Chondrocyte (in vitro differentiated cells): ENCODE measurements at regions not wholly inside any gene's neighbourhood (a gene's known extent, or its start where the extent isn't known, plus 50 kb on each side); places are given as distances from the start of the nearest gene placed in this dataset.

Experiments
- DNase-seq: peaks from one replicate; pipeline ENCODE4 v3.0.0; 2021; ENCODE audit warnings: mixed read lengths, low spot score
- H3K27ac Mint-ChIP-seq: one replicate; pipeline ENCODE4 v1.8.0; 2021; ENCODE audit warnings: mild to moderate bottlenecking, moderate library complexity, mixed read lengths; ENCODE audit not compliant: unreplicated experiment
- H3K27me3 Mint-ChIP-seq: 2 replicates; pipeline ENCODE4 v1.8.0; 2021; ENCODE audit warnings: low read depth, mixed read lengths
- H3K36me3 Mint-ChIP-seq: 2 replicates; pipeline ENCODE4 v1.8.0; 2021; ENCODE audit warnings: low read depth, mixed read lengths
- H3K4me1 Mint-ChIP-seq: 2 replicates; pipeline ENCODE4 v1.8.0; 2021; ENCODE audit warnings: low read depth, mild to moderate bottlenecking, mixed read lengths
- H3K4me3 Mint-ChIP-seq: one replicate; pipeline ENCODE4 v1.8.0; 2021; ENCODE audit warnings: mild to moderate bottlenecking, moderate library complexity, mixed read lengths; ENCODE audit not compliant: unreplicated experiment
- H3K9me3 Mint-ChIP-seq: 2 replicates; pipeline ENCODE4 v1.8.0; 2021; ENCODE audit warnings: low read depth, mixed read lengths
- TF ChIP-seq, protein P1 (sequence below): fragments of 200-600 bp; sonication (generic); IDR thresholded peaks from 2 replicates; pipeline ENCODE4 v1.5.0; 2021; ENCODE audit warnings: antibody characterized with exemption, mild to moderate bottlenecking, moderate library complexity

DNA sequence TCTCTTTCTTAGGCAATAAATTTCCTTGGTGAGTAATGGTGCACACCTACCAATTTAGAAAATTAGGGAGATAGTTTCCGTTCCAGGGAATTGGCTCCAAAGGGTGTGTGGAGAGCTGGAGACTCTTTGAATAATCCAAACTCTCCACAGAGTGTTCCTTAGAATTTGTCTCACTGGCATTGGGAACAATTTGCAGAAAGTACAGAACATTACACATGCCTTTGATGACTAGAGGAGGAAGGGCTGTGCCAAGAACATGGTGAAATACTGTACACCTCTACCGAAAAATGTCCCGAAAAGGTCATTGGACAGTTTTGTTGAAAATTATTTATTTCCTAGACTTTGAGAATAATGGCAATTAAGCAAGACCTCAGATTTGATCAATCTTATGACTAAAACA is 214.2 kb upstream of the MPDZ start:
- Mint-ChIP-seq H3K36me3 (no peaks in the 10 kb centered on the region), H3K4me3 (no peak overlapping the region), H3K27ac (no peak overlapping the region), H3K9me3 (no peaks in the 10 kb centered on the region), H3K4me1 (peaks cover 10% of the 10 kb centered on the region), H3K27me3 (no peaks in the 10 kb centered on the region)
- TF ChIP-seq, protein P1, sequence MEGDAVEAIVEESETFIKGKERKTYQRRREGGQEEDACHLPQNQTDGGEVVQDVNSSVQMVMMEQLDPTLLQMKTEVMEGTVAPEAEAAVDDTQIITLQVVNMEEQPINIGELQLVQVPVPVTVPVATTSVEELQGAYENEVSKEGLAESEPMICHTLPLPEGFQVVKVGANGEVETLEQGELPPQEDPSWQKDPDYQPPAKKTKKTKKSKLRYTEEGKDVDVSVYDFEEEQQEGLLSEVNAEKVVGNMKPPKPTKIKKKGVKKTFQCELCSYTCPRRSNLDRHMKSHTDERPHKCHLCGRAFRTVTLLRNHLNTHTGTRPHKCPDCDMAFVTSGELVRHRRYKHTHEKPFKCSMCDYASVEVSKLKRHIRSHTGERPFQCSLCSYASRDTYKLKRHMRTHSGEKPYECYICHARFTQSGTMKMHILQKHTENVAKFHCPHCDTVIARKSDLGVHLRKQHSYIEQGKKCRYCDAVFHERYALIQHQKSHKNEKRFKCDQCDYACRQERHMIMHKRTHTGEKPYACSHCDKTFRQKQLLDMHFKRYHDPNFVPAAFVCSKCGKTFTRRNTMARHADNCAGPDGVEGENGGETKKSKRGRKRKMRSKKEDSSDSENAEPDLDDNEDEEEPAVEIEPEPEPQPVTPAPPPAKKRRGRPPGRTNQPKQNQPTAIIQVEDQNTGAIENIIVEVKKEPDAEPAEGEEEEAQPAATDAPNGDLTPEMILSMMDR = no peak
- no peak for DNase-seq

DNA sequence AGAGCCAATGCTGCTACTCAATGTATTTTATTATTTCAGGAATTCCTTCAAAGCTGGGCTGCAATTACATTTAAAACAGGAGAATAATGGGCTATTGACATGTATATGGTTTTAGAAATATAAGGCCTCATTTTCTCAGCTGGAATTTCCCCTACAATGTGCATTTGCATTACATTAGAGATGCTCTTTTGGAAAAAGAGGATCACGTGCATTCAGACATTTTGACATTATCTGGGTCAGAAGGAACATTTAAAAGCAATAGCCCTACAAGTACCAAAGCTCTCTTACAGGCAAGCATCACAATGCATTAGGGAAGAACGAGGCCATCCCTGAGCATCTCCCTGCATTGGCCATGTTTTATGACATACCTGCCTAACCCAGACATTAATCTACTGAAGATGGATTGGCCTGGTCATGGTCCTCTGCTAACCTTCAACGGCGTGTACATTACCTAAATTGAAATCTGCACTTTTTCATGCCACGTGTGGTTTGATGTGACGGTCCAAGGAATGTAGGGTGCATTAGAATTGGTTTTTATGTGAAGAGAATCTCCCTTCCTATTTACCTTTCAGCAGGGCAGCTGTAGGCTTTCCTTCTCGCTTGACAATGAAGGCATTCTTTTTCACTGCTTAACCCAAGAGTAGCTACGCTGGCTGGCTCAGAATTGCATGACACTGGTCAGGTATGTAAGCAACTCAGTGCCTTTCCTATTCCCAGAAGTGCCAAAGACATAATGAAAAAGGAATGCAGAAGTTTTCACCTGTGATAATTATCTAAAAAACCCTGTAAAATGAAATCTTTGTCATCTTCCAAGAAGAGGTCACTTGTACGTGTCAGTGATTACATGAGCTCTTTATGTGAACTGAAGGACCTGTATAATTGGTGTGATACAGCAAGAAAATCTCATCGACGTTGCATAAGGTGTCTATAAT is 212.3 kb upstream of the MPDZ start:
- Mint-ChIP-seq H3K27me3 (no peaks in the 10 kb centered on the region), H3K27ac (no peak overlapping the region), H3K36me3 (no peaks in the 10 kb centered on the region), H3K4me3 (no peak overlapping the region), H3K4me1 (peaks cover 10% of the 10 kb centered on the region), H3K9me3 (no peaks in the 10 kb centered on the region)
- TF ChIP-seq, protein P1 = no peak
- no peak for DNase-seq

DNA sequence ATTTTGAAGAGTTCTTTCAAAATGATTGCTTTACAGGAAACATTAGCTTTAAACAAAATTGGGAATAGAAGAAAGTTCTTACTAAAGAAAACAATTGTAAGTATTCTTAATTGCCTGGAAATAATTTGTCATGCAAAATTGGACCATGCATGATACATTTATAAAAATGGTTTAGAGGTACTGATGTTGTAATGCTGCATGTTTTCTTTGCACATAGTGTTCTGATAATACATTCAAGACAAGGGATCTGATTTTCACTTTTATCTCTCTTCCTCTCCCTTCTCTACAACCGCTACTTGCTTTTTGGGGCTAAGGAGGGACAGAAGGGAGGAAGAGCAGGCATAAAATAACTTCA is 211.6 kb upstream of the MPDZ start:
- Mint-ChIP-seq H3K4me3 (no peak overlapping the region), H3K27me3 (no peaks in the 10 kb centered on the region), H3K4me1 (peaks cover 10% of the 10 kb centered on the region), H3K36me3 (no peaks in the 10 kb centered on the region), H3K9me3 (no peaks in the 10 kb centered on the region), H3K27ac (no peak overlapping the region)
- DNase-seq = no peak
- TF ChIP-seq, protein P1 = no peak

DNA sequence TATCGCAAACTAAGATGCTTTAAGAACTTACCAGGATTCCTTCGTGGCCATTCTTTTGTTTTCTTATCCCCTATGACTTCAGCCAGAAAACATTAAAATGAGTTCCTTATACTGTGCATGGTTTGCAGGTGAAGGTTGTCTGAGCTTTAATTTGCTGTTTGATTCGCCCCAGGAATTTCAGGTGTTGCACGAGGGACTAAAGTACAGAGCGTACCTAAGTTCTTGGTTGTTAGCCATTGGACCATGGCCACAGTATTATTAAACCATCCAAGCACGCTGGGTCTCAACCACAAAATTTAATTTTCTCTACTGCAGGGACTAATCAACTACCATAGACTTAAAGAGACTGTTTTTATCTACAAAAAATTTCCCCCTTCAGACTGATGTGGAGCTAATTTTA is 208.4 kb upstream of the MPDZ start:
- peaks cover 23% of the 10 kb centered on the region for H3K4me1 Mint-ChIP-seq
- DNase-seq = no peak
- H3K9me3 Mint-ChIP-seq = no peaks in the 10 kb centered on the region
- no peaks in the 10 kb centered on the region for H3K27me3 Mint-ChIP-seq
- no peak overlapping the region for H3K4me3 Mint-ChIP-seq
- H3K27ac Mint-ChIP-seq = no peak overlapping the region
- TF ChIP-seq, protein P1 = no peak
- H3K36me3 Mint-ChIP-seq = no peaks in the 10 kb centered on the region

DNA sequence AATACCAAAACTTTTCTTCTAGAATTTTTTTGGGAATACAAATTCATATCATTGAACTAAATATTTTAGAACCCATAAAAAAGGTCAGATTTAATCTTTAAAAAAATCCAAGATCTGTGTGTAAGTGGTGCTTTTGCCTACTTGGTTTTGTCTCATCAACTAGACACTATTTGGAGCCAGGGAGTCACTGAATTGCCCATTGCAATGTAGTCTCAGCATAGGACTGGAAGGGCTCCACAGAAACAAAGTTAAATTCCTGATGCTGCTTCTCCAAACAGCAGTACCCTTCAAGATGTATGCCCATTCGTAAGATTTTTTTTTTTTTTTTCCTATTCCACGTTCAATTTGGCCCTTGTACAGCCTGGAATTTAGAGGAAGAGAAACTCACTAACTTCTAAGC is 208.0 kb upstream of the MPDZ start:
- Mint-ChIP-seq H3K4me3 (no peak overlapping the region), H3K27ac (no peak overlapping the region), H3K4me1 (peaks cover 23% of the 10 kb centered on the region), H3K36me3 (no peaks in the 10 kb centered on the region), H3K9me3 (no peaks in the 10 kb centered on the region), H3K27me3 (no peaks in the 10 kb centered on the region)
- TF ChIP-seq, protein P1 = no peak
- DNase-seq = no peak
